B cell (primary cell): ENCODE measurements at regions not wholly inside any gene's neighbourhood (a gene's known extent, or its start where the extent isn't known, plus 50 kb on each side); places are given as distances from the start of the nearest gene placed in this dataset.

Experiments used
- CTCF ChIP-seq: fragments of 200-600 bp; IDR thresholded peaks from one replicate; pipeline ENCODE4 v1.8.0; 2022; ENCODE audit warnings: antibody characterized with exemption, mild to moderate bottlenecking
- EZH2 ChIP-seq: IDR thresholded peaks from 2 replicates; pipeline ENCODE4 v1.6.1; 2012; ENCODE audit warnings: borderline replicate concordance, low read depth, mild to moderate bottlenecking, moderate library complexity, low read length; ENCODE audit not compliant: insufficient read depth, poor library complexity, severe bottlenecking

DNA sequence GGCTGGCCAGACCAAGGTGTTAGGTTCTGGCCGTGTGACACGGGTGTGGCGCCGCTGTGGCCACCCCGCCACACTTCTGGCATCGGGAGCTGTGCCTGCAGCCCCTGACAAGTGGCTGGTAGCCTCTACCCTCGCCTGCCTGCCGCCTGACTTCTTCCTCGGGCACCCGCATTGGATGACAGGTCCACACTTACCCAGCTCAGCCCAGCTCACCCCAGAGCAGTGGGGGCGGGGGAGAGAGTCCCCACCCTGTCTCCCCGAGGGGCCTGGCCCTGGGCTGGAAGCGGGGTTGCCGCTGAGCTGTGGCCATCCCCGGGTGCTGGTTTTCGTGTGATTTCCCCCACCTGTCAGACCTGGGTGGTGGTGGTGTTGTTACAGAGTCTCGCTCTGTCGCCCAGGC, 53.9 kb upstream of the ACSF3 start:
- no peak for TF ChIP-seq CTCF
- TF ChIP-seq EZH2 = no peak
